Heart left ventricle (tissue), 13 donors: ENCODE measurements at regions not wholly inside any gene's neighbourhood (a gene's known extent, or its start where the extent isn't known, plus 50 kb on each side); places are given as distances from the start of the nearest gene placed in this dataset.

ENCODE experiments used
- POLR2A ChIP-seq, 2 donors: fragments of 450-650 bp; IDR thresholded peaks; one replicate each; pipeline ENCODE4 v1.6.1; 2017; ENCODE audit warnings: antibody characterized with exemption in 2 of 2, mild to moderate bottlenecking in 2 of 2, moderate library complexity in 2 of 2
- TF ChIP-seq, protein P1 (sequence below), 12 donors: fragments of 200-600 bp; sonication (generic) in 4 of 12; IDR thresholded peaks; one replicate each; pipeline versions ENCODE4 v1.5.0 to v1.8.0; 2018 to 2022; ENCODE audit warnings: antibody characterized with exemption in 12 of 12, mild to moderate bottlenecking in 5 of 12
- donor health status: ischemic (EF 13 %, LVEDD 7.1; RV severe dilation, severe dysfunction).
- donor health status: DM: no; HTN: yes; CAD: no.
- donor health status: DM: no; HTN: no; CAD: no.
- donor health status: ischemic (EF 25% LVEDD 6.9; RV normal size, moderate dysfunction).
- donor health status: ischemic (EF 25% LVEDD 5.7; RV mildly dilated, moderate dysfunction).
- donor health status: ischemic (EF 35%, LVEDD 5.7; RV mildly dilated, moderate dysfunction).
- donor health status: nonischemic (EF 11% LVEDD 7.7; RV severe dilation, severe dysfunction).
- donor health status: DM: yes; HTN: yes; CAD: no.
- donor health status: PGD.
- donor health status: ischemic (EF 29% LVEDD 5.4; RV normal size, mild dysfunction).
- donor health status: nonischemic (EF 23%, LVEDD 6.1; RV moderate dilation, normal function).

DNA sequence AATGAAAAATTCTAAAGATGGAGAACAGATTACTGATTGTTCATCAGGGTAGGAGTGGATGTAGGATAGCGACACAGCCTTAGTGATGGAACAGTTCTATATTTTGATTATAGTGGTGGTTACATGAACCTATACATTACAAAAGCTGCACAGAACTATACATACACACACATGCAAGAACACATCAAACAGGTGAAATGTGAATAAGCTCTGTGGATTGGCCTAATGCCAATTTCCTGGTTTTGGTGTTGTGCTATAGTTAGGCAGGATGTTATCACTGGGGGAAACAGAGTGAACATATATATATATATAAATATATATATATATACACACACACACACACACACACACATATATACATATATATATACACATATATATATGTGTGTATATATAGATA lies 76.4 kb upstream of the PIK3CG start:
- TF ChIP-seq POLR2A (IDR thresholded peaks at IDR 0.05) = no peak
- TF ChIP-seq, protein P1, sequence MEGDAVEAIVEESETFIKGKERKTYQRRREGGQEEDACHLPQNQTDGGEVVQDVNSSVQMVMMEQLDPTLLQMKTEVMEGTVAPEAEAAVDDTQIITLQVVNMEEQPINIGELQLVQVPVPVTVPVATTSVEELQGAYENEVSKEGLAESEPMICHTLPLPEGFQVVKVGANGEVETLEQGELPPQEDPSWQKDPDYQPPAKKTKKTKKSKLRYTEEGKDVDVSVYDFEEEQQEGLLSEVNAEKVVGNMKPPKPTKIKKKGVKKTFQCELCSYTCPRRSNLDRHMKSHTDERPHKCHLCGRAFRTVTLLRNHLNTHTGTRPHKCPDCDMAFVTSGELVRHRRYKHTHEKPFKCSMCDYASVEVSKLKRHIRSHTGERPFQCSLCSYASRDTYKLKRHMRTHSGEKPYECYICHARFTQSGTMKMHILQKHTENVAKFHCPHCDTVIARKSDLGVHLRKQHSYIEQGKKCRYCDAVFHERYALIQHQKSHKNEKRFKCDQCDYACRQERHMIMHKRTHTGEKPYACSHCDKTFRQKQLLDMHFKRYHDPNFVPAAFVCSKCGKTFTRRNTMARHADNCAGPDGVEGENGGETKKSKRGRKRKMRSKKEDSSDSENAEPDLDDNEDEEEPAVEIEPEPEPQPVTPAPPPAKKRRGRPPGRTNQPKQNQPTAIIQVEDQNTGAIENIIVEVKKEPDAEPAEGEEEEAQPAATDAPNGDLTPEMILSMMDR (IDR thresholded peaks at IDR 0.05) = no peak
